Fibroblast of mammary gland (primary cell): ENCODE measurements at regions not wholly inside any gene's neighbourhood (a gene's known extent, or its start where the extent isn't known, plus 50 kb on each side); places are given as distances from the start of the nearest gene placed in this dataset.
"Not testable (repeated sequence)": the region's sequence is repeated elsewhere in the genome, so short reads cannot be mapped to it uniquely, and the experiment has no call there.

Source experiments
- DNase-seq: peaks from one replicate; pipeline ENCODE4 v3.0.0-alpha.2; 2010; ENCODE audit warnings: low read depth
- H3K4me3 ChIP-seq: 2 replicates; pipeline ENCODE4 v1.5.1; 2011; ENCODE audit warnings: low read depth, mild to moderate bottlenecking, low read length, moderate library complexity; ENCODE audit not compliant: control insufficient read depth
- CTCF ChIP-seq: conservative IDR thresholded peaks from 2 replicates; pipeline ENCODE4 v1.5.1; 2011; ENCODE audit warnings: low read depth, low read length, inconsistent platforms; ENCODE audit not compliant: control insufficient read depth, insufficient read depth

GRCh38 chr6:11416936-11417576 is 120.5 kb upstream of the TMEM170B start:
- no peak for DNase-seq
- TF ChIP-seq CTCF, result no peak

GRCh38 chr6:11416099-11416935 is 121.2 kb upstream of the TMEM170B start:
- H3K4me3 ChIP-seq, DNase-seq: not testable (repeated sequence)

More at GRCh38 chr6:11416936-11417576, 120.5 kb upstream of the TMEM170B start:
- no peak overlapping the region for H3K4me3 ChIP-seq

GRCh38 chr6:11415557-11415956 is 122.0 kb upstream of the TMEM170B start:
- DNase-seq, result no peak
- no peak overlapping the region for H3K4me3 ChIP-seq
- no peak for TF ChIP-seq CTCF

GRCh38 chr6:11414176-11414963 is 123.2 kb upstream of the TMEM170B start:
- DNase-seq, result no peak
- H3K4me3 ChIP-seq, result no peak overlapping the region
- no peak for TF ChIP-seq CTCF

- no peak overlapping the region for H3K4me3 ChIP-seq
- peak; percentile 64 for DNase-seq
- TF ChIP-seq CTCF, result no peak
Measured at GRCh38 chr6:11413728-11414127, 123.8 kb upstream of the TMEM170B start.

GRCh38 chr6:11413117-11413687 is 124.3 kb upstream of the TMEM170B start:
- H3K4me3 ChIP-seq, result no peak overlapping the region
- no peak for TF ChIP-seq CTCF
- DNase-seq, result no peak
